Ascending aorta (tissue), 2 donors: ENCODE measurements at regions not wholly inside any gene's neighbourhood (a gene's known extent, or its start where the extent isn't known, plus 50 kb on each side); places are given as distances from the start of the nearest gene placed in this dataset.

Source experiments
- DNase-seq, 2 donors: peaks; one replicate each; pipeline ENCODE4 v3.0.0-alpha.2; 2019; ENCODE audit warnings: low spot score in 2 of 2
- H3K27ac ChIP-seq, 2 donors: fragments of 200-600 bp; sonication (generic); one replicate each; pipeline ENCODE4 v1.5.1; 2016 to 2017; ENCODE audit warnings: mild to moderate bottlenecking in 1 of 2
- H3K27me3 ChIP-seq: fragments of 200-600 bp; sonication (generic); one replicate; pipeline ENCODE4 v1.5.1; 2017
- H3K36me3 ChIP-seq, 2 donors: fragments of 200-600 bp; sonication (generic); one replicate each; pipeline ENCODE4 v1.5.1; 2016
- H3K4me1 ChIP-seq, 2 donors: fragments of 200-600 bp; sonication (generic); one replicate each; pipeline ENCODE4 v1.5.1; 2016 to 2017; ENCODE audit warnings: mild to moderate bottlenecking in 1 of 2
- H3K4me3 ChIP-seq, 2 donors: fragments of 200-600 bp; sonication (generic); one replicate each; pipeline ENCODE4 v1.5.1; 2016 to 2017; ENCODE audit warnings: mild to moderate bottlenecking in 1 of 2
- H3K9me3 ChIP-seq, 2 donors: fragments of 200-600 bp; sonication (generic); one replicate each; pipeline ENCODE4 v1.5.1; 2016
- intact Hi-C: fragments of 100-400 bp; cut with DNase I; formaldehyde crosslinking; loops from one replicate; pipeline ENCODE4 v1.15.1; 2023
- TF ChIP-seq, protein P1 (sequence below), 3 experiments: fragments of 200-600 bp in 2 of 3; fragments of 450-650 bp in 1 of 3; sonication (generic) in 2 of 3; IDR thresholded peaks; one replicate each; pipeline ENCODE4 v1.5.1; 2016 to 2019; ENCODE audit warnings: antibody characterized with exemption in 3 of 3, mild to moderate bottlenecking in 1 of 3, moderate library complexity in 1 of 3

DNA sequence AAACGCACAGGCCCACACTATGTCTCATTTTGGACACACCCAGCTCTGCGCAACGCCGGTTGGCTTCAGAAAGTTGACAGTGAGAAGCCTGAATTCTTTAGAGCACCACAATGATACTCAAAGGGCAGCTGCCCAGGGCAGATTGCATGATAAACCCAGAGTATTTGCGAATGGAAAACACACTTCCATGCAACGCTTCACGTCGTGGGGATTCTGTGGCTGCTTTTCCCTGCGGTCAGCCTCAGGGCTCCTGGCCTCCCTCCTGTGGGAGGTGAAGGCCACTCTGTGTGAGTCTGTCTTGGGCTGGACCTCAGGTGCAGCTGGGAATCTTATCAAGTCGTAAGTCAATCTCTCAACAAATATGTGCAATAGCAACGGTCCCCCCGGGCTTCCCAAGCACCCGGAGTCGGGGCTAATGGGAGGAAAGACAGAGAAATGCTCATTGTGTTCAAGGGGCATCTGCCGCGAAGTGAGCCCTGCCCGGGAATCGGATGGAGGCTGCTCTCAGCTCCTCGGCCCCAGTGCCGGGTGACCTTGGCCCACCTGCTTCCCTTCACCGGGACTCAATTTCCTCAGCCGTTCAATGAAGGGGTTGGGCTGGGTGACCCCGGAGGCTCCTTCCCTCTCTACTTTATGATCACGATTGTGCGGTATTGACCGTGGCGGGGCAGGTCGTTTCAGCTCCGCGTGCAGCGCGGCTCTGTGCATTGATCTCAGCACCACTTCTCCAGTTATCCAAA is 623.6 kb downstream of the BRD1 start:
- DNase-seq = peak in 1 of 2 donors; percentile 55
- TF ChIP-seq, protein P1, sequence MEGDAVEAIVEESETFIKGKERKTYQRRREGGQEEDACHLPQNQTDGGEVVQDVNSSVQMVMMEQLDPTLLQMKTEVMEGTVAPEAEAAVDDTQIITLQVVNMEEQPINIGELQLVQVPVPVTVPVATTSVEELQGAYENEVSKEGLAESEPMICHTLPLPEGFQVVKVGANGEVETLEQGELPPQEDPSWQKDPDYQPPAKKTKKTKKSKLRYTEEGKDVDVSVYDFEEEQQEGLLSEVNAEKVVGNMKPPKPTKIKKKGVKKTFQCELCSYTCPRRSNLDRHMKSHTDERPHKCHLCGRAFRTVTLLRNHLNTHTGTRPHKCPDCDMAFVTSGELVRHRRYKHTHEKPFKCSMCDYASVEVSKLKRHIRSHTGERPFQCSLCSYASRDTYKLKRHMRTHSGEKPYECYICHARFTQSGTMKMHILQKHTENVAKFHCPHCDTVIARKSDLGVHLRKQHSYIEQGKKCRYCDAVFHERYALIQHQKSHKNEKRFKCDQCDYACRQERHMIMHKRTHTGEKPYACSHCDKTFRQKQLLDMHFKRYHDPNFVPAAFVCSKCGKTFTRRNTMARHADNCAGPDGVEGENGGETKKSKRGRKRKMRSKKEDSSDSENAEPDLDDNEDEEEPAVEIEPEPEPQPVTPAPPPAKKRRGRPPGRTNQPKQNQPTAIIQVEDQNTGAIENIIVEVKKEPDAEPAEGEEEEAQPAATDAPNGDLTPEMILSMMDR (IDR thresholded peaks at IDR 0.05) = no peak
- H3K9me3 ChIP-seq = no peaks in the 10 kb centered on the region
- H3K36me3 ChIP-seq = no peaks in the 10 kb centered on the region
- intact Hi-C loops = no loop called here
- no peaks in the 10 kb centered on the region for H3K4me1 ChIP-seq
- no peaks in the 10 kb centered on the region for H3K27me3 ChIP-seq
- H3K27ac ChIP-seq = no peak overlapping the region
- H3K4me3 ChIP-seq = no peak overlapping the region

DNA sequence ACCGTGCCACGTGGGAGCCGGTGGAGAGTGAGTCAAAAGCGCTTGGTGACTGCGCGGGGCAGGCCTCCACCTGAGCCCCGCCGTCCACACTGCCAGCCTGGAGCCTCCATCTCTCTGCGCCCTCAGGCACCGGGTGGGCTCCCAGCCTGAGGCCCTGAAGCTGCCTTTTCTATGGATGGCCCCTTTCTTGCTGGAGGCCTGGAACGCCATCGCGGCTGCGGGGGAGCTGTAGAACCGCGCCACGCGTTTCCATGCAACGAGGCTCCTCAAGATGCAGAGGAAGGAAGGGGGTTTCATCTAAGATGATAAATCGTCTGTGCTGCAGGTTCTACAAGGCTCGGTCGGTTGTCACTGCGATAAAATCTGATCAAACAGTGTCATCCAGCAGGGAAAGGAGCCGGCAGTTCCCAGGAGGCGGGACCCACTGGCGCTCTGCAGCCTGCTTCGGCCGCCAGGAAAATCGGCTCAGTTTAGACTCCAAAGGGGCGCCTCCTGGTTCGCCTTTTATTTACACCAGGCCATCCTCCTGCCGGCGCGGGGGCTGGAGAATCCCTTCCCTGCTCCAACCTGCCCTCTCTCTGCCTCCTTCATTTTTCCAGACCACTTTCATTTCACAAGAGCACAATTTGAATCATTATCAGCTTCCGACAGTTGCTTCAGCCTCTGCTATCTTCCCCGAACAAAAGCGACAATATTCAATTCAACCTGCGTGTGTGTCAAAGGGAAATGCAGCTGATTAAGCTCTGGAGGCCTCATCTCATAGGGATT is 624.4 kb downstream of the BRD1 start:
- H3K36me3 ChIP-seq = no peaks in the 10 kb centered on the region
- no peak overlapping the region for H3K4me3 ChIP-seq
- no peaks in the 10 kb centered on the region for H3K27me3 ChIP-seq
- no peak overlapping the region for H3K27ac ChIP-seq
- DNase-seq = peak in 1 of 2 donors; percentile 38
- H3K9me3 ChIP-seq = no peaks in the 10 kb centered on the region
- intact Hi-C loops = no loop called here
- TF ChIP-seq, protein P1 (IDR thresholded peaks at IDR 0.05) = no peak
- no peaks in the 10 kb centered on the region for H3K4me1 ChIP-seq

DNA sequence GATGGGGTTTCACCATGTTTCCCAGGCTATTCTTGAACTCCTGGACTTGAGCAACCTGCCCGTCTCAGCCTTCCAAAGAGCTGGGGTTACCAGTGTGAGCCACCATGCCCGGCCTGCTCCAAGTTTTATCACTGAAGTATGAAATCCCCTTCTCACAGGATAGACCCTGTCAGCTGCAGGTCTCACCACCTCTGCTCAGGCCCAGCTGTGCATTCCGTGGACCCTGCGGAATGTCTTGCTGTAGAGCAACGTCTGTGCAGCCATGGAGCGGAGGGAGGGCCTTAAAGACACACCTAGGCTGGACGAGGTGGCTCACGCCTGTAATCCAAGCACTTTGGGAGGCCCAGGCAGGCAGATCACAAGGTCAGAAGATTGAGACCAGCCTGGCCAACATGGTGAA is 625.4 kb downstream of the BRD1 start:
- intact Hi-C loops = no loop called here
- H3K4me1 ChIP-seq = no peaks in the 10 kb centered on the region
- no peak overlapping the region for H3K4me3 ChIP-seq
- H3K27ac ChIP-seq = no peak overlapping the region
- no peaks in the 10 kb centered on the region for H3K36me3 ChIP-seq
- TF ChIP-seq, protein P1 (IDR thresholded peaks at IDR 0.05) = no peak
- no peaks in the 10 kb centered on the region for H3K9me3 ChIP-seq
- DNase-seq = no peak
- H3K27me3 ChIP-seq = no peaks in the 10 kb centered on the region

DNA sequence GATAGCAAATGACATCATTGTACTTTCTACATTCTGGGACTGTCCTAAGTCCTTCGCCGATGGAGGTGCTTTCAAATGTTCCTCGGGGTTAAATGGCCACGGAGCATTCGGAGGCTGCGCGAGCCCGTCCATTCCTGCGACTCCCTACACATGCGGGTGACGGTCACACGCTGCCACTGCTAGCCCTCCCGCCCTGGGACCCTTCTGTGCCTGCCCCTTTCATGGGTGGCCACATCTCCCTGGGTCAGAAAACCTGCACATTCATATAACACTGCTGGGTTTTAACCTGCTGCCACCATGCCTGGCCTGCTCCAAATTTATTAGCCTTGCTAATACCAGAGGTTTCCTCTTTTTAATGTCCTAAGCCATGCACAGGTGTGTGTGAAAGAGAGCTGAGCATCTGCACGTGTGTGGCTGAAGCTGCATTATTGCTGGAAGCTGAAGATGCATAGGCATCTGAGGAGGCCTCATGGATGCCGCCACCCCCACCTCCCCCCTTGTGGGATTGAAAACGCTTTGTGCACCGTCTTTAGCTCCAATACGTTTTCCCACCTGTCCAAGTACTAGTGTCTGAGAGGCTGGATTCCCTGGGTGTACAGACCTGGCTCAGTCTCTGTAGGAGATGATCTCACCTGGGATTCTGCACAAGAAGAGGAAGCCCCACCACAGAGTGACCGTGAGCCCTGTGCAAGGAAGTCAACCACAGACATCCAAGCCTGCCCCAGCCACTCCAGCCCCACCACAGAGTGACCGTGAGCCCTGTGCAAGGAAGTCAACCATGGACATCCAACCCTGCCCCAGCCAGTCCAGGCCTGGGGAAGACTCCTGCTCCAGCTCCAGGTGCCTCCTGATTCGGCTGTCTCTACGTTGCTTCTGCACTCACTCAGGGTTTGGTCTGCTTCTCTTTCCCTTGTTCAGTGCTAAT is 626.4 kb downstream of the BRD1 start:
- intact Hi-C loops = no loop called here
- Histone ChIP-seq H3K4me3 (no peak overlapping the region), H3K27me3 (no peaks in the 10 kb centered on the region), H3K9me3 (no peaks in the 10 kb centered on the region), H3K27ac (no peak overlapping the region), H3K36me3 (no peaks in the 10 kb centered on the region), H3K4me1 (no peaks in the 10 kb centered on the region)
- TF ChIP-seq, protein P1 (IDR thresholded peaks at IDR 0.05) = no peak
- DNase-seq = peak in 1 of 2 donors; percentile 38

DNA sequence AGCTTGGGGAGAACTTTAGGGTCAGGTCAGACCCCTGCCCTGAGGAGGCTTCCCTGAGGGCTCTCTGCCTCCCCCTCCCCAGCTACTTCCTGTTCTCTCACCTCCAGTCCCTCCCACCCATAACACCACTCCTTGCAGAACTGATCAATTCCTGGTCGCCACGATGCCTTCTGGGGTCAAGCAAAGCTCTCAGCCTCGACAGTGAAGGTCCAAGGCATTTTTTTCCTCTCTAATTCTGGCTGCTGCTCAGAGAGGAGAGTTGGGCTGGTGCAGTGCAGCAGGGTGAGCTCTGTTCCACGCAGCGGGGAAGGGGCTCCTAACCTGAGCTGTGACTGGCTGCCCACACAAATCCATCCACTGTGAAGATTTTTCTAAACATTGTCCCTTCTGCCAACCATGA is 628.4 kb downstream of the BRD1 start:
- peak in 1 of 2 donors; percentile 12 for DNase-seq
- Histone ChIP-seq H3K9me3 (no peaks in the 10 kb centered on the region), H3K27ac (no peak overlapping the region), H3K27me3 (no peaks in the 10 kb centered on the region), H3K4me3 (no peak overlapping the region), H3K36me3 (no peaks in the 10 kb centered on the region), H3K4me1 (no peaks in the 10 kb centered on the region)
- TF ChIP-seq, protein P1 (IDR thresholded peaks at IDR 0.05) = no peak
- intact Hi-C loops = no loop called here
